Endothelial cell of umbilical vein (primary cell): ENCODE measurements at regions not wholly inside any gene's neighbourhood (a gene's known extent, or its start where the extent isn't known, plus 50 kb on each side); places are given as distances from the start of the nearest gene placed in this dataset.

ENCODE experiments used
- BruUV-seq: library from RNA; stranded (reverse); fragments of 400-500 nt; replicated peaks from 2 replicates; lab custom pipeline; 2021; lab: Mats Ljungman, UMichigan
- CTCF ChIA-PET: fragments of 300-600, 350-600 bp; sonication (Branson Sonifier 250); formaldehyde crosslinking; loops from one replicate; lab custom pipeline; 2021; ENCODE audit warnings: antibody characterized with exemption, inconsistent platforms; lab: Charles Lee
- POLR2A ChIA-PET: fragments of 300-600, 350-600 bp; sonication (Branson Sonifier 250); formaldehyde crosslinking; loops from one replicate; lab custom pipeline; 2021; ENCODE audit warnings: antibody characterized with exemption, inconsistent platforms; lab: Charles Lee
- DNase-seq: peaks from one replicate; pipeline ENCODE4 v3.0.0-alpha.2; 2011; ENCODE audit warnings: low read depth, low spot score
- FAIRE-seq: peaks from 2 replicates; lab custom pipeline; 2011; peaks lifted over from hg19 to GRCh38; lab: Jason Lieb, UNC
- H2AFZ ChIP-seq: 2 replicates; pipeline ENCODE4 v1.6.0; 2012; ENCODE audit warnings: low read depth, low read length, control low read depth, inconsistent platforms
- H3K27ac ChIP-seq: 2 replicates; pipeline ENCODE4 v1.5.1; 2011; ENCODE audit warnings: low read depth, mild to moderate bottlenecking, control low read depth, low read length, moderate library complexity; ENCODE audit not compliant: insufficient read depth
- H3K27me3 ChIP-seq, 2 experiments: 2 replicates each; pipeline versions ENCODE4 v1.6.0 to v1.6.1; 2011; ENCODE audit warnings: low read length in 2 of 2, mixed read lengths in 1 of 2; ENCODE audit not compliant: control insufficient read depth in 2 of 2, insufficient read depth in 2 of 2
- H3K36me3 ChIP-seq, 2 experiments: 2 replicates in 1 of 2; 3 replicates in 1 of 2; pipeline ENCODE4 v1.5.1; 2011; ENCODE audit warnings: low read length in 2 of 2, mild to moderate bottlenecking in 1 of 2, moderate library complexity in 1 of 2; ENCODE audit not compliant: control insufficient read depth in 2 of 2, insufficient read depth in 2 of 2; ENCODE audit errors: extremely low read depth in 1 of 2
- H3K4me1 ChIP-seq: 3 replicates; pipeline ENCODE4 v1.5.1; 2011; ENCODE audit warnings: mild to moderate bottlenecking, low read length; ENCODE audit not compliant: control insufficient read depth, insufficient read depth; ENCODE audit errors: extremely low read depth
- H3K4me2 ChIP-seq: 2 replicates; pipeline ENCODE4 v1.6.1; 2011; ENCODE audit warnings: low read length, control low read depth, mixed read lengths; ENCODE audit not compliant: insufficient read depth
- H3K4me3 ChIP-seq, 3 experiments: fragments of 200-600 bp in 1 of 3; sonication (generic), shearing (Covaris generic) in 1 of 3; replicated peaks in 1 of 3; 2 replicates each; pipeline ENCODE4 v1.5.1; 2011 to 2016; ENCODE audit warnings: control low read depth in 3 of 3, low read length in 3 of 3, mild to moderate bottlenecking in 2 of 3, inconsistent platforms in 1 of 3, low read depth in 1 of 3, moderate library complexity in 1 of 3; ENCODE audit not compliant: insufficient read depth in 1 of 3
- H3K79me2 ChIP-seq: 2 replicates; pipeline ENCODE4 v1.6.0; 2012; ENCODE audit warnings: low read length, inconsistent platforms; ENCODE audit not compliant: control insufficient read depth, insufficient read depth
- H3K9ac ChIP-seq: replicated peaks from 2 replicates; pipeline ENCODE3; 2011; ENCODE audit warnings: low read length, control low read depth; ENCODE audit not compliant: insufficient read depth; ENCODE audit errors: extremely low read depth
- H3K9me1 ChIP-seq: replicated peaks from 3 replicates; pipeline ENCODE4 v1.6.0; 2011; ENCODE audit warnings: mild to moderate bottlenecking, low read length; ENCODE audit not compliant: control insufficient read depth, insufficient read depth; ENCODE audit errors: extremely low read depth
- H3K9me3 ChIP-seq: replicated peaks from 2 replicates; pipeline ENCODE4 v1.5.1; 2012; ENCODE audit warnings: low read length, inconsistent platforms; ENCODE audit not compliant: control insufficient read depth, insufficient read depth
- H4K20me1 ChIP-seq: replicated peaks from 2 replicates; pipeline ENCODE3; 2011; ENCODE audit warnings: mild to moderate bottlenecking, low read length; ENCODE audit not compliant: control insufficient read depth, insufficient read depth; ENCODE audit errors: extremely low read depth
- CTCF ChIP-seq, 2 donors: IDR thresholded peaks; 1 replicate in 1 of 2; 2 replicates in 1 of 2; pipeline ENCODE4 v1.5.1; 2011; ENCODE audit warnings: low read length in 2 of 2, mild to moderate bottlenecking in 2 of 2, moderate library complexity in 2 of 2, control low read depth in 1 of 2, inconsistent platforms in 1 of 2, low read depth in 1 of 2; ENCODE audit not compliant: insufficient read depth in 1 of 2; ENCODE audit errors: extremely low read depth in 1 of 2
- EZH2 ChIP-seq: IDR thresholded peaks from 2 replicates; pipeline ENCODE4 v1.6.1; 2012; ENCODE audit warnings: borderline replicate concordance, low read depth, mild to moderate bottlenecking, moderate library complexity, low read length, inconsistent platforms; ENCODE audit not compliant: severe bottlenecking
- FOS ChIP-seq: IDR thresholded peaks from 2 replicates; pipeline ENCODE4 v1.6.1; 2011; ENCODE audit warnings: mild to moderate bottlenecking, low read length, moderate library complexity, borderline replicate concordance; ENCODE audit not compliant: insufficient read depth
- GATA2 ChIP-seq: IDR thresholded peaks from 2 replicates; pipeline ENCODE4 v1.7.0; 2011; ENCODE audit warnings: low read depth, mild to moderate bottlenecking, moderate library complexity, mixed read lengths, low read length; ENCODE audit not compliant: insufficient read length, insufficient read depth
- JUN ChIP-seq: IDR thresholded peaks from 2 replicates; pipeline ENCODE4 v1.6.1; 2011; ENCODE audit warnings: borderline replicate concordance, low read depth; ENCODE audit not compliant: insufficient read length, insufficient read depth
- MAX ChIP-seq: IDR thresholded peaks from 2 replicates; pipeline ENCODE4 v1.6.1; 2011; ENCODE audit not compliant: insufficient read depth, insufficient read length
- MYC ChIP-seq: IDR thresholded peaks from one replicate; pipeline ENCODE4 v1.6.1; 2011; ENCODE audit warnings: mild to moderate bottlenecking, low read depth, low read length
- POLR2A ChIP-seq: IDR thresholded peaks from 2 replicates; pipeline ENCODE4 v1.6.1; 2012; ENCODE audit warnings: low read depth, mild to moderate bottlenecking, control low read depth, low read length
- POLR2AphosphoS5 ChIP-seq: IDR thresholded peaks from 2 replicates; pipeline ENCODE4 v1.6.1; 2012; ENCODE audit warnings: low read depth, mild to moderate bottlenecking, control low read depth, low read length, moderate library complexity; ENCODE audit not compliant: insufficient read depth
- dilution Hi-C: fragments of 300-500 bp; cut with MboI; formaldehyde crosslinking; loops from one replicate; pipeline ENCODE4 v1.15.0; 2019; ENCODE audit warnings: low sequenced_read_pairs; ENCODE audit not compliant: extremely low pct_ligation_motif_present
- intact Hi-C: fragments of 100-400 bp; cut with micrococcal nuclease; formaldehyde crosslinking; loops from one replicate; pipeline ENCODE4 v1.10.0; 2022

- H2AFZ ChIP-seq: no peak overlapping the region
- ChIA-PET CTCF (interaction anchor here (1.9 kb wide), 1 partner anchor 12 kb away, joined by 5 read pairs; no protein-coding TSS in a partner anchor), POLR2A (no interaction called here)
- H3K79me2 ChIP-seq: no peaks in the 10 kb centered on the region
- no peaks in the 10 kb centered on the region for H3K9me3 ChIP-seq
- BruUV-seq: TSS peak; percentile 82
- DNase-seq: peak; percentile 95
- FAIRE-seq: peak; percentile 85
- H3K36me3 ChIP-seq: no peaks in the 10 kb centered on the region
- no peak overlapping the region for H3K4me3 ChIP-seq
- peak; percentile 86 for TF ChIP-seq MAX
- TF ChIP-seq GATA2: peak; percentile 58
- no peak for TF ChIP-seq POLR2A
- TF ChIP-seq FOS: peak; percentile 95
- peak; percentile 65 for TF ChIP-seq POLR2AphosphoS5
- no peak for TF ChIP-seq CTCF (IDR thresholded peaks at IDR 0.05; ENCODE audit: extremely low read depth in 1 of 2, insufficient read depth in 1 of 2, low read depth in 1 of 2, low read length in 2 of 2)
- TF ChIP-seq MYC: peak; percentile 99
- peak; percentile 100 for TF ChIP-seq JUN
- no peak for TF ChIP-seq EZH2
- H4K20me1 ChIP-seq: no peaks in the 10 kb centered on the region
- no peaks in the 10 kb centered on the region for H3K27me3 ChIP-seq
- peaks cover 46% of the 10 kb centered on the region for H3K4me1 ChIP-seq
- peak overlapping the region; percentile 58 for H3K9ac ChIP-seq
- peak overlapping the region; percentile 57 for H3K4me2 ChIP-seq
- no peaks in the 10 kb centered on the region for H3K9me1 ChIP-seq
- intact Hi-C loops (loop anchor here (1.0 to 10.0 kb wide), 4 partner anchors 15 to 732 kb away; partner anchors contain the start of gene PHLDA1), dilution Hi-C loops (no loop called here)
- peak overlapping the region; percentile 92 for H3K27ac ChIP-seq
Measured at GRCh38 chr12:75722714-75723200, 211.3 kb upstream of the KRR1 start.
